OCI-LY1 (cell line): ENCODE measurements at regions not wholly inside any gene's neighbourhood (a gene's known extent, or its start where the extent isn't known, plus 50 kb on each side); places are given as distances from the start of the nearest gene placed in this dataset.

ENCODE experiments used
- EZH2 ChIP-seq: fragments of 200-600 bp; sonication (generic), shearing (Covaris generic); IDR thresholded peaks from 2 replicates; pipeline ENCODE4 v1.8.0; 2017; ENCODE audit warnings: borderline replicate concordance, mixed run types, mild to moderate bottlenecking, antibody characterized with exemption, low read length, moderate library complexity, mixed read lengths
- TF ChIP-seq, protein P1 (sequence below): fragments of 200-600 bp; sonication (generic), shearing (Covaris generic); IDR thresholded peaks from 2 replicates; pipeline ENCODE4 v1.5.1; 2017; ENCODE audit warnings: mild to moderate bottlenecking, antibody characterized with exemption, low read length, moderate library complexity, mixed read lengths

- TF ChIP-seq EZH2 = no peak
- TF ChIP-seq, protein P1, sequence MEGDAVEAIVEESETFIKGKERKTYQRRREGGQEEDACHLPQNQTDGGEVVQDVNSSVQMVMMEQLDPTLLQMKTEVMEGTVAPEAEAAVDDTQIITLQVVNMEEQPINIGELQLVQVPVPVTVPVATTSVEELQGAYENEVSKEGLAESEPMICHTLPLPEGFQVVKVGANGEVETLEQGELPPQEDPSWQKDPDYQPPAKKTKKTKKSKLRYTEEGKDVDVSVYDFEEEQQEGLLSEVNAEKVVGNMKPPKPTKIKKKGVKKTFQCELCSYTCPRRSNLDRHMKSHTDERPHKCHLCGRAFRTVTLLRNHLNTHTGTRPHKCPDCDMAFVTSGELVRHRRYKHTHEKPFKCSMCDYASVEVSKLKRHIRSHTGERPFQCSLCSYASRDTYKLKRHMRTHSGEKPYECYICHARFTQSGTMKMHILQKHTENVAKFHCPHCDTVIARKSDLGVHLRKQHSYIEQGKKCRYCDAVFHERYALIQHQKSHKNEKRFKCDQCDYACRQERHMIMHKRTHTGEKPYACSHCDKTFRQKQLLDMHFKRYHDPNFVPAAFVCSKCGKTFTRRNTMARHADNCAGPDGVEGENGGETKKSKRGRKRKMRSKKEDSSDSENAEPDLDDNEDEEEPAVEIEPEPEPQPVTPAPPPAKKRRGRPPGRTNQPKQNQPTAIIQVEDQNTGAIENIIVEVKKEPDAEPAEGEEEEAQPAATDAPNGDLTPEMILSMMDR = no peak
Observed at GRCh38 chr13:110018009-110018408, 231.6 kb upstream of the IRS2 start.
